HG03045 (cell line): ENCODE measurements at regions not wholly inside any gene's neighbourhood (a gene's known extent, or its start where the extent isn't known, plus 50 kb on each side); places are given as distances from the start of the nearest gene placed in this dataset.
A peak's percentile ranks its signal among the peaks of the same experiment; 100 is the strongest.

Experiments used
- ATAC-seq: cut with Tn5 transposase; IDR thresholded peaks from one replicate; pipeline ENCODE4 v1.9.1; 2021; ENCODE audit warnings: mild to moderate bottlenecking, moderate library complexity; ENCODE audit not compliant: unreplicated experiment

- ATAC-seq: no peak
These were observed 350.1 kb downstream of the CBLN2 start for GRCh38 chr18:72194072-72194471.

- ATAC-seq: no peak
These were observed 356.2 kb downstream of the CBLN2 start for GRCh38 chr18:72187956-72188355.

GRCh38 chr18:72181241-72181764 is 362.8 kb downstream of the CBLN2 start:
- peak; percentile 91 for ATAC-seq

- peak; percentile 3 for ATAC-seq
These were observed 363.5 kb downstream of the CBLN2 start for GRCh38 chr18:72180689-72181088.

GRCh38 chr18:72174972-72175649 is 369.0 kb downstream of the CBLN2 start:
- ATAC-seq: no peak

- ATAC-seq: no peak
These were observed 372.5 kb downstream of the CBLN2 start for GRCh38 chr18:72171596-72171995.

GRCh38 chr18:72161691-72162090 is 382.5 kb downstream of the CBLN2 start:
- ATAC-seq: no peak

- ATAC-seq: peak; percentile 81
These were observed 383.4 kb downstream of the CBLN2 start for GRCh38 chr18:72160510-72161445.

- no peak for ATAC-seq
These were observed 388.8 kb downstream of the CBLN2 start for GRCh38 chr18:72155327-72155726.

- no peak for ATAC-seq
These were observed 389.2 kb downstream of the CBLN2 start for GRCh38 chr18:72154926-72155325.

- no peak for ATAC-seq
These were observed 391.2 kb downstream of the CBLN2 start for GRCh38 chr18:72152935-72153334.

GRCh38 chr18:72147830-72148229 is 396.3 kb downstream of the CBLN2 start:
- ATAC-seq: no peak

GRCh38 chr18:72140007-72140406 is 404.1 kb downstream of the CBLN2 start:
- no peak for ATAC-seq

GRCh38 chr18:72128649-72129048 is 415.5 kb downstream of the CBLN2 start:
- no peak for ATAC-seq

- ATAC-seq: no peak
These were observed 422.0 kb downstream of the CBLN2 start for GRCh38 chr18:72122103-72122502.

- no peak for ATAC-seq
These were observed 425.1 kb downstream of the CBLN2 start for GRCh38 chr18:72119082-72119481.

GRCh38 chr18:72114801-72115594 is 429.1 kb downstream of the CBLN2 start:
- ATAC-seq: no peak

- no peak for ATAC-seq
These were observed 436.3 kb downstream of the CBLN2 start for GRCh38 chr18:72107647-72108383.

- no peak for ATAC-seq
These were observed 439.3 kb downstream of the CBLN2 start for GRCh38 chr18:72104851-72105250.

GRCh38 chr18:72102412-72102811 is 441.7 kb downstream of the CBLN2 start:
- ATAC-seq: no peak
